H9 (cell line): ENCODE measurements at regions not wholly inside any gene's neighbourhood (a gene's known extent, or its start where the extent isn't known, plus 50 kb on each side); places are given as distances from the start of the nearest gene placed in this dataset.

Source experiments
- DNase-seq: peaks from one replicate; pipeline ENCODE4 v3.0.0-alpha.2; 2017
- H2AFZ ChIP-seq: one replicate; pipeline ENCODE4 v1.6.1; 2013; ENCODE audit warnings: mild to moderate bottlenecking, low read length, control low read depth, moderate library complexity
- H2AK5ac ChIP-seq: 2 replicates; pipeline ENCODE4 v1.6.1; 2013; ENCODE audit warnings: low read length, control low read depth, mixed read lengths; ENCODE audit not compliant: insufficient read length
- H2BK120ac ChIP-seq: one replicate; pipeline ENCODE4 v1.6.1; 2013; ENCODE audit warnings: low read depth, mild to moderate bottlenecking, low read length, control low read depth, inconsistent platforms; ENCODE audit not compliant: poor library complexity, severe bottlenecking
- H2BK12ac ChIP-seq: 2 replicates; pipeline ENCODE4 v1.6.1; 2013; ENCODE audit warnings: low read length, control low read depth, mixed read lengths, low read depth; ENCODE audit not compliant: insufficient read length
- H2BK15ac ChIP-seq: 2 replicates; pipeline ENCODE4 v1.6.1; 2013; ENCODE audit warnings: low read depth, low read length, control low read depth
- H2BK20ac ChIP-seq: one replicate; pipeline ENCODE4 v1.6.1; 2013; ENCODE audit warnings: low read depth, mild to moderate bottlenecking, low read length, control low read depth, inconsistent platforms; ENCODE audit not compliant: poor library complexity, severe bottlenecking
- H2BK5ac ChIP-seq: 2 replicates; pipeline ENCODE4 v1.6.1; 2013; ENCODE audit warnings: low read length, control low read depth, mixed read lengths; ENCODE audit not compliant: insufficient read length
- H3K14ac ChIP-seq: 2 replicates; pipeline ENCODE4 v1.6.1; 2013; ENCODE audit warnings: low read length, control low read depth; ENCODE audit not compliant: insufficient read depth
- H3K18ac ChIP-seq: 2 replicates; pipeline ENCODE4 v1.6.1; 2013; ENCODE audit warnings: low read depth, mild to moderate bottlenecking, mixed read lengths, low read length, control low read depth; ENCODE audit not compliant: insufficient read length
- H3K23ac ChIP-seq: 2 replicates; pipeline ENCODE4 v1.6.1; 2013; ENCODE audit warnings: low read length, control low read depth, mixed read lengths, low read depth; ENCODE audit not compliant: insufficient read length
- H3K23me2 ChIP-seq: 2 replicates; pipeline ENCODE4 v1.6.1; 2013; ENCODE audit warnings: low read depth, mild to moderate bottlenecking, mixed read lengths, low read length, control low read depth; ENCODE audit not compliant: insufficient read length, poor library complexity, severe bottlenecking
- H3K27ac ChIP-seq: 2 replicates; pipeline ENCODE4 v1.5.1; 2013; ENCODE audit warnings: low read length, control low read depth, mixed read lengths, low read depth; ENCODE audit not compliant: insufficient read length
- H3K27me3 ChIP-seq: 2 replicates; pipeline ENCODE4 v1.6.1; 2013; ENCODE audit warnings: low read length, control low read depth, inconsistent platforms; ENCODE audit not compliant: insufficient read depth
- H3K4ac ChIP-seq: 2 replicates; pipeline ENCODE4 v1.6.1; 2013; ENCODE audit warnings: low read depth, mild to moderate bottlenecking, control low read depth, inconsistent platforms, low read length, moderate library complexity
- H3K4me1 ChIP-seq: 2 replicates; pipeline ENCODE4 v1.6.1; 2013; ENCODE audit warnings: low read length, control low read depth, inconsistent platforms; ENCODE audit not compliant: insufficient read depth
- H3K4me2 ChIP-seq: 2 replicates; pipeline ENCODE4 v1.6.1; 2013; ENCODE audit warnings: low read length, control low read depth, mixed read lengths; ENCODE audit not compliant: insufficient read length, insufficient read depth
- H3K56ac ChIP-seq: 2 replicates; pipeline ENCODE4 v1.6.1; 2013; ENCODE audit warnings: low read depth, mild to moderate bottlenecking, mixed read lengths, low read length, control low read depth; ENCODE audit not compliant: insufficient read length
- H3K79me1 ChIP-seq: 2 replicates; pipeline ENCODE4 v1.6.1; 2013; ENCODE audit warnings: low read depth, mild to moderate bottlenecking, moderate library complexity, low read length, control low read depth, inconsistent platforms; ENCODE audit not compliant: insufficient read depth, poor library complexity, severe bottlenecking
- H3K79me2 ChIP-seq: 2 replicates; pipeline ENCODE4 v1.6.1; 2013; ENCODE audit warnings: low read length, control low read depth, inconsistent platforms; ENCODE audit not compliant: insufficient read depth
- H3K9ac ChIP-seq: 2 replicates; pipeline ENCODE4 v1.6.1; 2013; ENCODE audit warnings: low read length, control low read depth, mixed read lengths; ENCODE audit not compliant: insufficient read length; ENCODE audit errors: extremely low read depth
- H3K9me3 ChIP-seq: one replicate; pipeline ENCODE4 v1.6.1; 2013; ENCODE audit warnings: low read depth, low read length, inconsistent platforms; ENCODE audit not compliant: control insufficient read depth
- H3T11ph ChIP-seq: one replicate; pipeline ENCODE4 v1.6.1; 2013; ENCODE audit warnings: mild to moderate bottlenecking, low read length, control low read depth, inconsistent platforms
- H4K20me1 ChIP-seq: one replicate; pipeline ENCODE4 v1.6.1; 2013; ENCODE audit not compliant: control insufficient read depth, insufficient read length, insufficient read depth
- H4K5ac ChIP-seq: 2 replicates; pipeline ENCODE4 v1.6.1; 2013; ENCODE audit warnings: low read depth, mild to moderate bottlenecking, mixed read lengths, low read length, control low read depth; ENCODE audit not compliant: insufficient read length
- H4K8ac ChIP-seq: replicated peaks from 2 replicates; pipeline ENCODE4 v1.6.1; 2013; ENCODE audit warnings: low read length, control low read depth, mixed read lengths, low read depth; ENCODE audit not compliant: insufficient read length
- H4K91ac ChIP-seq: 2 replicates; pipeline ENCODE4 v1.6.1; 2013; ENCODE audit warnings: low read depth, mild to moderate bottlenecking, moderate library complexity, mixed read lengths, low read length, control low read depth; ENCODE audit not compliant: insufficient read length
- H3K27ac Mint-ChIP-seq, 3 experiments: 2 replicates in 2 of 3; 3 replicates in 1 of 3; pipeline ENCODE4 v1.8.0; 2020 to 2021; ENCODE audit warnings: mixed read lengths in 3 of 3, mild to moderate bottlenecking in 1 of 3, moderate library complexity in 1 of 3
- H3K27me3 Mint-ChIP-seq: 2 replicates; pipeline ENCODE4 v1.8.0; 2021; ENCODE audit warnings: low read depth, mild to moderate bottlenecking, moderate library complexity, mixed read lengths
- H3K36me3 Mint-ChIP-seq, 3 experiments: 2 replicates in 2 of 3; 3 replicates in 1 of 3; pipeline ENCODE4 v1.8.0; 2020 to 2021; ENCODE audit warnings: low read depth in 3 of 3, mixed read lengths in 3 of 3; ENCODE audit not compliant: insufficient read depth in 1 of 3
- H3K4me1 Mint-ChIP-seq, 2 experiments: 2 replicates each; pipeline ENCODE4 v1.8.0; 2020; ENCODE audit warnings: mixed read lengths in 2 of 2
- H3K4me3 Mint-ChIP-seq, 2 experiments: 2 replicates in 1 of 2; 3 replicates in 1 of 2; pipeline ENCODE4 v1.8.0; 2020 to 2021; ENCODE audit warnings: mild to moderate bottlenecking in 2 of 2, mixed read lengths in 2 of 2, moderate library complexity in 1 of 2
- H3K9me3 Mint-ChIP-seq, 2 experiments: 2 replicates in 1 of 2; 3 replicates in 1 of 2; pipeline ENCODE4 v1.8.0; 2020; ENCODE audit warnings: mild to moderate bottlenecking in 2 of 2, mixed read lengths in 2 of 2, moderate library complexity in 1 of 2
- CTCF ChIP-seq: fragments of 200-600 bp; sonication (generic); conservative IDR thresholded peaks from 3 replicates; pipeline ENCODE4 v1.8.0; 2021; ENCODE audit warnings: antibody characterized with exemption, mild to moderate bottlenecking
- WGBS: extraction: QIAGEN DNeasy Blood & Tissue Kit; methylation state at CpG from one replicate; pipeline ENCODE4 v1.1.7; 2013; ENCODE audit warnings: missing lambda C conversion rate, low lambda C conversion rate, mixed read lengths; ENCODE audit not compliant: insufficient read length; ENCODE audit errors: extremely low coverage; 5-methylcytosine and 5-hydroxymethylcytosine counted together

- no peaks in the 10 kb centered on the region for H3K4me1 ChIP-seq
- H3K14ac ChIP-seq: no peak overlapping the region
- Mint-ChIP-seq H3K9me3 (no peaks in the 10 kb centered on the region), H3K4me1 (peaks cover 0 to 3% of the 10 kb centered on the region in 2 experiments; a peak in 3 of 4 replicates), H3K4me3 (no peak overlapping the region), H3K27ac (no peak overlapping the region), H3K36me3 (no peaks in the 10 kb centered on the region), H3K27me3 (no peaks in the 10 kb centered on the region)
- no peak overlapping the region for H3K9ac ChIP-seq
- no peak overlapping the region for H3K27ac ChIP-seq
- no peak overlapping the region for H2BK5ac ChIP-seq
- no peaks in the 10 kb centered on the region for H3K79me2 ChIP-seq
- no peaks in the 10 kb centered on the region for H3K9me3 ChIP-seq
- H4K8ac ChIP-seq: no peak overlapping the region
- H3K4ac ChIP-seq: no peak overlapping the region
- H4K5ac ChIP-seq: no peak overlapping the region
- H3K79me1 ChIP-seq: no peaks in the 10 kb centered on the region
- H3K23ac ChIP-seq: no peak overlapping the region
- no peak overlapping the region for H2BK15ac ChIP-seq
- no peak overlapping the region for H3T11ph ChIP-seq
- no peak overlapping the region for H3K56ac ChIP-seq
- H3K27me3 ChIP-seq: no peaks in the 10 kb centered on the region
- no peak overlapping the region for H3K18ac ChIP-seq
- H2AK5ac ChIP-seq: no peak overlapping the region
- TF ChIP-seq CTCF: no peak
- no peak overlapping the region for H2BK12ac ChIP-seq
- WGBS: no CpG with 5 or more reads among the region's 3 CpGs
- no peaks in the 10 kb centered on the region for H3K23me2 ChIP-seq
- DNase-seq: no peak
- no peaks in the 10 kb centered on the region for H4K20me1 ChIP-seq
- no peak overlapping the region for H2BK120ac ChIP-seq
- H4K91ac ChIP-seq: no peak overlapping the region
- H2AFZ ChIP-seq: no peak overlapping the region
- H3K4me2 ChIP-seq: no peak overlapping the region
- H2BK20ac ChIP-seq: no peak overlapping the region
Measured at GRCh38 chr4:15250021-15250441, 177.8 kb upstream of the C1QTNF7 start.
